ENCODE measurements at regions not wholly inside any gene's neighbourhood (a gene's known extent, or its start where the extent isn't known, plus 50 kb on each side); places are given as distances from the start of the nearest gene placed in this dataset.

GRCh38 chr2:12087671-12088380, 341.4 kb downstream of the LPIN1 start:
- TF ChIP-seq CTCF (IDR thresholded peaks at IDR 0.05) (no peak), POLR2A (IDR thresholded peaks at IDR 0.05) (no peak)

Data from Peyer's patch (tissue), 4 donors.